Kasumi-1 (cell line): ENCODE measurements at regions not wholly inside any gene's neighbourhood (a gene's known extent, or its start where the extent isn't known, plus 50 kb on each side); places are given as distances from the start of the nearest gene placed in this dataset.
"Not testable (repeated sequence)": the region's sequence is repeated elsewhere in the genome, so short reads cannot be mapped to it uniquely, and the experiment has no call there.

Experiments used
- DNase-seq, 2 experiments: peaks; one replicate each; lab custom pipeline; 2025; lab: John Stamatoyannopoulos, UW

DNA sequence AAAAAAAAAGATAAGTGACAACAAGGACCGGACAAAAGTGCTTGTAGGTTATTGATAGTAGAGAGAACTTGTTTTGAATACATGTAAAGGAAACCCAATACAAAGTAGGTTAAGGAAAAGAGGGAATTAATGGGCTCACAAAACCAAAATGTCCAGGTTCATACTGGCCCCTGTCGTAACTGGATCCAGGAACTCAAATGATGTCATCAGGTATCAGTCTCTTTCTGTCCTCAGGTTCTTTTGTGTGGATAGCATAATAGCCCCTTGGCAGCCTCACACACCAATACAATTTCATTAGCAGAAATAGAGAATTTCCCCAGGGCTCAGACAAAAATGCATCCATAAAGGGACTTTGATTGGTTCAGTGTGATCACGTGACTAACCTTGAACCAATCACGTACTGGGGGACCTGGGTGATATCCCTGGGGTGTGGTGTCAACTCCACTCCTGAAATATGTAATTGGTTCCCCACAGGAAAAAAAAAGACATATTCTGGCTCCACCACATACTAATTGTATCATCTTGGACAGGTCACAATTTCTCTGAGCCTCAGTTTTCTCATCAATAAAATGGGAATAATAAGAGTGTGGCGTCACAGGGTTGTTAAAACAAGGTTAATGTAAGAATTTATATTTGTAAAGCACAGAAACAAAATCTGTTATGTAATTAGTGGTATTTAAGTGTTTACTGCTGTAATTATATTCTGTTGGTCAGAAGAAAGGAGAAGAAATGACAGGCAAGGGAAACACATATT is 174.8 kb downstream of the PDGFRA start:
- DNase-seq: no peak

DNA sequence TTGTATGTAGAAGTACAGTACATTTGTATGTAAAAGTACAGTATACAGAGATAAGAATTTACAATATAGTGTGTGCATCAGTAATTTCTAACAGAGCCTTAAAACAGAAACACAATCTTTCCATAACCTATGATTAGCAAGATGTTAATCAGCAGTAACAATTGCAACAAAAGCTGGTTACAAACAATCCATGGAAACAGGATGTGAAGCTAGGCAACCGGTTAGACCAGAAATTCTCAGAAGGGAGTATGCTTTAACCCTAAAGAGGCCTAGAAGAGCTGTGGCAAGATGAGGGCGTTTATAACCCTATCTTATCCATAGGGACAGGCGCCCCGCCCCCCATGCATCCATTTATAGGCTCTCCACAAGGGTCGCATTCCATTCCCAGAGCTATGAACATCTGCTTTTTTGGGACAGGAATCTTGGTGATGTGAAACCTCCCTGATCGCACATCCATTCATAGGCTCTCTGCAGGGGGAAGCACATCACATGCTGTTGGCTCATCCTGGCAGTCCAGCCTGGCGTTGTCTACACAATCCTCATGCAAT is 180.3 kb downstream of the PDGFRA start:
- DNase-seq: not testable (repeated sequence)

DNA sequence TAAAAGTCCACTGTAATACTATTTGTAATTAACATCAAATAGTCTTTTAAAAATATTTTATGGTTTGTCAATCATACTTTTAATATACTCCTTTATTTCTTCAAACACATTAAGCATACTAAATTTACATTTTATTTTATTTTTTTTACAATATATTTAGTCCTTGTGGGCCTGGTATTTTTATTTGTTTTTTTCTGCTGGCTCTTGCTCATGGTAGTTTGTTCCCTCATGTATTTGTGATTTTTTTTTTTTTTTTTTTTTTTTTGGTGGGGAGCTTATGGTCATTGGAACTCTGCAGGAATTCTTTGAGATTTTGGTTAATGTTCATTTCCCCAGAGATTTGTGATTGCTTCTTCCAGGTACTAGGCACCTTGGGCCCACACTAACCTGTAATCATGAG is 185.5 kb downstream of the PDGFRA start:
- no peak for DNase-seq

DNA sequence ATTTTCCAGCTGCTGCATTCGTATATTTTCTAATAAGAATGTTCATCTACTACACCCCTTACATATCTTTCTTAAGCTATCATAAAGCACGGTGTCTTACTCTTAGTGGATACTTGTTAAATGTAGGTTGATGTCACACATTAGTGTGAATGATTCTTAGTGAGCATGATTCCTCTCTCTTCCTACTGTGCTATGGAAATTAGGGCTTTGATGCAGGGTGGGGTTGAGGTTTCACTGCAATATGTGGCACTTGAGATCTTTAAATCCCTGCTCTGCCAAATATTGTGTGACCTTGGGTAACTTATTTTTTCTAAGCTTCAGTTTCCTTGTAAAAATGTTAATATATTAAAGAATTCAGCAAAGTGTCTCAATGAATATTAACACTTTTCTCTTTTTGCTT is 188.4 kb downstream of the PDGFRA start:
- DNase-seq: no peak

DNA sequence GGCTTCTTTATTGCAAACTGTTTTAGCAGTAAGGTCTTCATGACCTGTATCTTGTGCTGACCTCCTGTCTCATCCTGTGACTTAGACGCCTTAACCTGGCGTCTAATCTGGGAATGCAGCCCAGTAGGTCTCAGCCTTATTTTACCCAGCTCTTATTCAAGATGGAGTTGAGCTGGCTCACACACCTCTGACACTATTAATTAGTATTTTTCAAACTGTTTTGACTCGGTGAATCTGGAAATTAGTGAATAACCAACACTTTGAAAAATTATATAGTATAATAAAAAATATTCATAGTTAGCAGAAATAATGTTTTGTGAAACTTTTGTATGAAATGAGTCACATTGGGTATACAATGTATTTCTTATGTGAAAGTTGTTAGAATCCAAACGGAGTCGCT is 189.4 kb downstream of the PDGFRA start:
- no peak for DNase-seq

DNA sequence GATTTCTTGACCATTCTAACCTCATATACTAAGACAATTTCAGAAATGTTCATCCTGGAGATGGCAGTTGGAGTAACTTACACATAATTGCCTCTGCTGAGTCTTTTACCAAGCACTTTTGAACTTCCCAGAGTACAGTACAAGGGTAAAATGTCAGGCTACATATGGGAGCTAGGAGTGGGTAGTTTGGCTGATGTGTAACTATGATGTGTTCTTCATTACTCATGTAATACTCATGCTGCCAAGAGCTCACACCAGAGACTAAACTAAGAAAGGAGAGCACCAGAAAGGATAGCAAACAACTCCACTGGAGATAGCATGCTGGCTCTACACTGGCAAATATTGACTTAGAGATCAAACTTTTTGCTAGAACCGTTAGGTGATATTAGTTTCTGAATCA is 194.0 kb downstream of the PDGFRA start:
- no peak for DNase-seq

DNA sequence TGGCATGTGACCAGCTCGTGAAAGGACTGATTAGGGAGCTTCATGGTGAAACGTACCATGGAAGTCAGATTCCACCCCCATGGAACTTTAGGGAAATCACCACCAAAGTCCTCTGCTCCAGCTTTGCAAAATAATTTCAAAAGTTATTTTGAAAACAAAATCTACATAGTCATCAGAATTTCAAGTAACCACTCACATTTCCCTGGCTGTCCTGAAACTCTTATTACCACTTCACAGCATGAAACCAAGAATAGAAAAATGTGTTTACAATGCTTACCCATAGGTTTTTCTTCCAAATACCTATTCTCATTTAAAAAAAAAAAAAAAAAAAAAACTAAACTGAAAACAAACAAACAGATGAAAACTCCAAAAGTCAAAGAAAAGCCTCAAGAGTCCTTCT is 198.7 kb downstream of the PDGFRA start:
- no peak for DNase-seq

DNA sequence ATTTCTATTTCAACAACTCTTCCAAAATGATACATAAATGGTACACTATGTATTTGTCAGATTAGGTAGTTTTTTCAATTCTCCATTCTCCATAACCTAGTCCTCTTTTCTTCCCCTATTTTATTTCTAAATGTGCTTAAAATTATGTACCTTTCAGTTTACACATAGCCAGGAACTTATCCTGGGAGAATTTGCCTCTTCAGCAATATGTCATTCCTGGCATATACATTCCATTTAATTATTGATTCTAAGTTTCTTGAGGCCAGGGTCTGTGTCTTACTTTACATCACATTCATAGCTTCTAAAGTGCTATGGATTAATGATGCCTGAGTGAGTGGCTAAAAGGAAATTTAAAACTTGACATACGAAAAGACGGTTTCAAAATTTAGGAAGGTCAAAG is 199.8 kb downstream of the PDGFRA start:
- no peak for DNase-seq

DNA sequence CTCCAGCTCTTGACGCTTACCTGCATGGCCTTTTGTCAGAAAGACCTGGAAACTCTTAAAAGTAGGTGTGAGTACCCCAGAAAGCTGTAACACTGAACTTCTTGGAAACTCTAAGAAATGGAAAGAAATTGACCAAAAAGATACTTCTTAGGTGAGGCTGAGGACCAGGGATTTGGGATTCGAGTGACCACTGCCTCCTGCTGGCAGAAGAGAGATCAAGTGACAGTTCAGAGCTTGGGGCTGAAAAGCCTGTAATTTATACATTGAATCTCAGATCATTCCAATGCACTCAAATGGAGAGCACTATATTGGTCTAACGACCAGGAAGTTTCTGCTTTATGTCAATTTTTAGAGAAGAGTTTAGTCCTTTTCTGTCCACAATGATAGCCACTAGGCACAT is 204.6 kb downstream of the PDGFRA start:
- peak in 1 of 2 experiments; percentile 56 for DNase-seq

DNA sequence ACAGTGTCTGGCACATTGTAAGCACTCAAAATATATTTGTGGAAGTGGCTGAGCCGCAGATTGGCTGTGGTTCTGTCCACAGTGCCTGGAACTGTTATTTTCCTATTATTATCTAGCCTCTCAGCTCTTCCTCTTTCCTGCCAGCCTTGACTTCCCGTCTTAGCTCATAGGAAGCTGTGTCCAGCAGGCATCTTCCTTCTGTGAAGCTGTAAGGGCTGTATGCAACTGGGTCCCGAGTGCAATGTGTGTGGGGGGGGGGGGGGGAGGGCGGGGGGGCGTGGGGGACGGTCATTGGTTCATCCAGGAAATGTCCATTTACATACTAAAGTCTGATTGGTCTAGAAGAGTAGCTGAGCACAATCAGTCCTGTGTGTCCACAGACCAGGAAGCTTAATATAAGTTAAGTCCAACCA is 210.7 kb downstream of the PDGFRA start:
- peak; percentile 100 for DNase-seq

DNA sequence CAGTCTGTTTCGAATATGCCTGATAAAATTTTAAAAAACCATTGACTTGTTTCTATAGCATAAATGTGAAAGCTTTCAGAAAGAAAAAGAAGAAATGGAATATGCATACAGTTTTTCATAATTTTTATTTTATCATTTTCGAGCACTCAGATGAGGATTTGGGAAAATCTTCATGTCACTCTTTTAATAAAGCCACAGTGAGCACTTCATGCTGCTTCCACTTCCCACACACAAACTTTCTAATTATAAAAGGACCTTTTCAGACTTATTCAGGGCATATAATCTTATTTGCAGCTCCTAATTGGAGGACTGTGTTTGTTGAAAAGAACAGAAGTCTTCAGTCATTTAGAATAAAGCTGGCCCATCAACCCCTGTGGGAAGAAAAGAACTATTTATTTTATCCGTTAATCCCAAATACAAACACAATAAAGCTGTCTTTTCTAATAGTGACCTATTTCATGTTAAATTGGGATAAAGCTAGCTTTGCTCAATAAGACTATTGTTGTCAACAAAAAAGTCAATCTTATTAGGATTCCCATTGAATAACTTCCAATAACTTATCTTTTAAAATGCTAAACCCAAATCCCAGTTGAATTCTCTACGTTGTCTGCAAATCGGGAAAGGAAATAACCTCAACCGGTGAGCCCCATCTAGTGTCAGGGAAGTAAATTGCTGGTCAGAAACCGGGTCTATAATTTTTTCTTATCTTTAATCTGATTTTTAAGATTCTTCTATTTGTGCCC is 211.5 kb downstream of the PDGFRA start:
- DNase-seq: peak; percentile 98

DNA sequence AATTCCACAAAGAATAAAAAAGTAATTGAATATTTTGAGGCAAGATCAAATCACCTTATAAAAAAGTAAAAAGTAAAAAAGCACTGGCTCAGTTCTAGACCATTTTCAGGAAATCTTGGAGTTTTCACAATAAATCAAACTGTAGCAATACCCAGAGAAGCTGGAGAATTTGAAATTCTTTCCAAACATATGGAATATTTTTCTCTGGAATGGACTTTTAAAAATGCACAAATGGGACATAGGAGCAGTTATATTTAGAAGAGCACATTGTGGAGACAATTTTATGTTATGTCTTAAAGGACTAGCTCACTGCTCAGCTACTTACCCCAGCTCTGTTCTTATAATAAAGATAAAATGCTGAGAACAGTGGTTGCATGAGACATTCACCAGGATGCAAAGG is 211.9 kb upstream of the KIT start:
- DNase-seq: no peak

DNA sequence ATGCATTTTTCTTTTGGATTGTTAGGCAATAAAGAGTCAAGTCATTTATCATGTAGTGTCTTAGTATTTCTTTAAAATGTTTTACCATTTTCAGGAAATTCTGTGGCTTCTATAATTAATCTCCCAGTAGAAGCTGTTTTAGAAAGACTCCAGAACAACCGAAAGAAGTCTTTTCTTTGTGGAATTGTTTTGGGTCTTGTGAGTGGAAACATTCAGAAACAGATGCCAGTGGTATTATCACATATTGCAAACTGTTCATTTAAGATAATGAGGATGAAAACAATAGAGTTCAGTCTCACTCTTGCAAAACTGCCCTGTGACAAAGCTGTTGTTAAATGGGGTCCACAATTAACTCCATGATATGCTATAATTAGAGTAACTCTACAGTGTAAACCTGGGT is 211.2 kb upstream of the KIT start:
- DNase-seq: no peak

DNA sequence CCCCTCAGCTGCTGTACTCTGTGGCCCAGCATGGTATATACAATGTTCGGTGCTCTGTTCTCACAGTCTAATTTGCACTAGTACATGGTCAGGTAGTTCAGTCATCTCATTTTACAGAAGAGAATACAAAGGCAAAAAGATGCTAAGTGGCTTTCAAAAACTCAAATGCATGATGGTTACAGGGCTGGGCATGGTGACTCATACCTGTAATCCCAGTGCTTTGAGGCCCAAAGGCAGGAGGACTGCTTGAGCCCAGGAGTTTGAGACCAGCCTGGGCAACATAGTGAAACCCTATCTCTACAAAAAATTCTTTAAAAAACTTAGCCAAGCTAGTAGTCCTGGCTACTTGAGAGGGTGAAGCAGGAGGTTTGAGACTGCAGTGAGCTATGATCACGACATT is 210.5 kb upstream of the KIT start:
- no peak for DNase-seq

DNA sequence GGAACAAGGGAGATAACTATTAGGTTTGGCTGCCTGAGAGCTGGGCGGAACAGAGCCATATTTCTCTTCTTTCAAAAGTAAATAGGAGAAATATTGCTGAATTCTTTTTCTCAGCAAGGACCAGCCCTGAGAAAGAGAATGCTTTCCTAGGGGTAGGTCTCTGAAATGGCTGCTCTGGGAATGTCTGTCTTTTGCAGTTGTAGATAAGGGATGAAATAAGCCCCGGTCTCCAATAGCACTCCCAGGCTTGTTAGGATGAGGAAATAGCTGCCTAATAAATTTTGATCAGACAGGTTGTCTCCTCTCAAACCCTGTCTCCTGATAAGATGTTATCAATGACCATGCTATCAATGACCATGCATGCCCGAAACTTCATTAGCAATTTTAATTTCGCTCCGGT is 207.8 kb upstream of the KIT start:
- DNase-seq: no peak

DNA sequence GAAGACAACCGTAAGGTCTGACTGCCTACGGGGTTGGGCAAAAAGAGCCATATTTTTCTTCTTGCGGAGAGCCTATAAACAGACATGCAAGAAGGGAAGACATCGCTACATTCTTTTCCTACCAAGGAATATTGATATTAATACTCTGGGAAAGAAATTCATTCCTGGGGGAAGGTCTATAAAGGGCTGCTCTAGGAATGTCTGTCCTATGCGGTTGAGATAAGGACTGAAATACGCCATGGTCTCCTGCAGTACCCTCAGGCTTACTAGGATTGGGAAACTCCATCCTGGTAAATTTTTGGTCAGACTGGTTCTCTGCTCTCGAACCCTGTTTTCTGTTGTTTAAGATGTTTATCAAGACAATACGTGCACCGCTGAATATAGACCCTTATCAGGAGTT is 190.8 kb upstream of the KIT start:
- DNase-seq: peak in 1 of 2 experiments; percentile 29

DNA sequence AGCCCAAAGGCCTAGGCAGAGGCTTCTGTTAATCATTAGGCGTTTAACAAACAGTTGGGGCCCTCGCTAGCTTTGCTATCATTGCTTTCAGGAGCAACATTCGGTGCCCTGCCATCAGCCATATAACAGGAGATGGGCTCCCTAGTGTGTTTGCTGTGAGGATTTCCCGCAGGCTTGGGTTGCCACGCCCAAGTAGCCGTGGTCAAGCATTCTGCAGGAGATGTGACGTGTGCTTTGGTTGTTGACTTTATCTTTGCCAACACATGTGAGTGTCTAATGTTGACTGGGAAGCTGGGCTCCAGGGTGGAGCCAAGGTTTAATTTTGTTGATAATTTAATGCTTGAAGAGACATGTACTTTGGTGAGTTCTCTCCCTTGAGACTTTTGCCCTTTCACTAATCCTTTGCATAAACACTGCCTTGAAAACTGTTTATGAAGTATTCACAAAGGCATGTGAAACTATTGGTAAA is 184.6 kb upstream of the KIT start:
- no peak for DNase-seq

DNA sequence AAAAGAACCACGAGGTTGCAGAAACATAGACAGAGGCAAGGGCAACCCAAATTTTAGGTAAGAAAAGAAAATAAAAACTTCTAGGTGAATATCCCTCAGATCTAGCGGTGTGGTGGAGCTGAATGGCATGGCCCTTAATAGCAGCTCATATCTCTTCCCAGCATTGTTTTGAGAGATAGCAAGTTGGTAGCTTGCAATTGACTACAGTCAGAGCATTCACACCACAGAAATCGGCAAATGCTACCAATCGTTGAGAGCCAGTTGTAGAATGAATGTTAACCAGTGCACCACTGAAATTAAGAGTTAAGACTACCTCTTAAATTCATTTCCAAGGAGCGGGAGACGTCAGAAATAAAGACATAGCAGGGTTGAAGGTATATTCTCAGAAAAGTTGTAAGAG is 184.0 kb upstream of the KIT start:
- DNase-seq: no peak

DNA sequence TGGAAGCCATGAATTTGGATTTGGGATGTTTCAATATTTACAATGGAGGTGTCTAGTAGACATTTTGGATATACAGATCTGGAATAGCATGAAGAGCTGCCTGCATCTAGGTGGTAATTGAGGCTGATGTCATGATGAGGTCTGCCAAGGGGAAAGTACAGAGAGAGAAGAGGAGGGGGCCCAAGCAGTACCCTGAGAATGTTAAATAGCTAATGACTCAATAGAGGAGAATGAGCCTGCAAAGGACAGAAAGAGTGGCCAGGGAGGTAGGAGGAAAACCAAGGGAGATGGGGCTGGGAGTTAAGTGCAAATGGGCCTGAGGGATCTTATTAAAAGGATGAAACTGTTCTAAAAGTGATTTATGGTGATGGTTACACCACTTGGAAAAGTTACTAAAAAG is 182.2 kb upstream of the KIT start:
- DNase-seq: no peak

DNA sequence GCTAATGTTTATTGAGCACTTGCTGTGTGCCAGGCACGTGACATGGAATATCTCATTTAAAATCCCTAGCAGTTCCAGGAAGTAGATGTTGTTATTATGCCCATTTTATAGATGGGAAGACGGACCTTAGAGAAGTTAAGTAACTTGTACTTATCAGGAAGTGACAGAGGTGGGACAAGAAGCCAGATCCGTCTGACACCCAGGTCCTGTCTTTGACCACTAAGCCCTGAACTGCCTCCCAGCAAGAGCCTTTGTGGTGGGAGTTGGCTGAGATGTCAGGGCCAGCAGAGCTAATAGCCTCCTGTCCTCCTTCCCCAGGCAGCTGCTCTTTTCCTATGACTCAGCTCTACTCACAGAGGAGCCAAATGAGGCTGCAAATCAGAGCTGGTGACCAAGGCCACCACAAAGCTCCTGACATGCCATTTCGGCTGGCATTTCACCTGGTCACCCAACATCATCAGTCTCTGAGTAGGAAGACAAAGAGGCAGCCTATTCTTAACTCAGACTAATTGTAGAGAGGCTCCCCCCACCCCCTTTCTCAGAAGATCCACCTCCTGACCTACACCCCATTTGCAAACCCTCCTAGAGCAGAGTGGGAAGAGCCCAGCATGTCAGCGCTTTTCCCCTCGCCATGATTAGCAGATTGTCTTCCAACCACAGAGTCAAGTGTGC is 175.1 kb upstream of the KIT start:
- DNase-seq: no peak

DNA sequence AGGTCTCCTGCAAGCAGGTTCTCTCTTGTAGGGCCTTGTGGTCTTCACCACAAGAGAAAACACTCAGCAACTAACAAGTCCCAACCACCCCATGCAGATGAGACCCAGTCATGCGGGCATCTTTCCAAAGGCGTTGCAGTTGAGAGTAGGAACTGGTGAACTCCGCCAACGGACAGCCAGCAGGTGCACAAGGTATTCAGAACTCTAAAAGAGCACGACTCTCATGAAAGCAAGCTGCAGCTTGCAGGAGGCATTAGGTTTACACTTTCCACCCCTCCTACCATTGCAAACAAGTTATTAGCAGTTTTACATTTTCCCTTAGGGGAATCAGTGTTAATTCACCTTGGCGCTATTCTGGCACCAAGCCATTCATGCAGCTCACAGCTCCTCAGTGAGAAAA is 173.4 kb upstream of the KIT start:
- no peak for DNase-seq

DNA sequence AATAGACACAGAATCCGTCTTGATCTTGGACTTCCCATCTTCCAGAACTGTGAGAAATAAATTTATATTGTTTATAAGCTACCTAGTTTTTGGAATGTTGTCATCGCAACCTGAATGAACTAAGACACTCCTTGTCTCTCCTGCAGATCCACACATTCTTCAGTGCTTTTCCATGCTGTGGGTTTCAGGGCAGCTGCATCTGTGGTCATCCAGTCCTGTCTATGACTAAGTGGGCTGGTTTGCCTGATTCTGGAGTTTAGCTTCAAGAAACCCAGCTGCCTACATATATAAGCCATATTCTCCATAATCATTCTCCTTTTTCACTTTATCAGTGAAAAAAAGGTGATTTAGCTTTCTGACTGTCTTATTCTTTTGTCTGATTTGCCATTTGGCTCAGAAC is 170.3 kb upstream of the KIT start:
- DNase-seq: no peak

DNA sequence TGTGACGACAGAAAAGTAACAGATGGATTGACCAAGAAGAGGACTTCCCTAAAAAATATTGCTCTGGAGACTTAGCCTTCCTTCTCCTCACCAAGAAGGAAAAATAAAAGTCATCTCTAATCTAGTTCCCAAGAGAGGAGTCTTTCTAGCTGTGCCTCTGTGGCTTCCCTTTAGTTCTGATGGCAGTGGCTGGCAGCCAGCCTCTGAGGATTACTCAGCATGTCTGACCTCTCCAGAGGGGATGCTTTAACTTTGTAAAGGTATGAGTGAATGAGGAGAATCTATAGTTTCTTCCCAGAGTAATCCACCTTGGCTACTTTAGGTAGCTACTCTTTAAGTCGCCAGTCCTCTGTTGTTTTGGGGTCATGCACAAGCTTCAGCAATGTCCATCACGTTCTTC is 163.9 kb upstream of the KIT start:
- no peak for DNase-seq
